ENCODE measurements at regions not wholly inside any gene's neighbourhood (a gene's known extent, or its start where the extent isn't known, plus 50 kb on each side); places are given as distances from the start of the nearest gene placed in this dataset.
"Not testable (repeated sequence)": the region's sequence is repeated elsewhere in the genome, so short reads cannot be mapped to it uniquely, and the experiment has no call there.

GRCh38 chr4:4655901-4656300, 114.1 kb upstream of the STX18 start:
- CTCF ChIA-PET = no interaction called here
- H3K36me3 Mint-ChIP-seq = peaks cover 0 to 43% (median 18%) of the 10 kb centered on the region in 5 donors
- POLR2A ChIA-PET = no interaction called here
- DNase-seq (no peak), ATAC-seq (no peak)
- H3K27me3 Mint-ChIP-seq = no peaks in the 10 kb centered on the region
- H3K4me1 Mint-ChIP-seq = no peaks in the 10 kb centered on the region
- H3K27ac ChIP-seq (ENCODE audit: low read depth, low read length) = no peak overlapping the region
- peaks cover 0 to 3% (median 0%) of the 10 kb centered on the region in 11 donors for H3K9me3 Mint-ChIP-seq
- no peak overlapping the region for H3K27ac Mint-ChIP-seq
- H3K27me3 ChIP-seq (ENCODE audit: control insufficient read depth in 2 of 2, insufficient read depth in 2 of 2, low read length in 2 of 2) = no peaks in the 10 kb centered on the region
- no peaks in the 10 kb centered on the region for H3K9me3 ChIP-seq (ENCODE audit: control insufficient read depth in 2 of 3, low read length in 3 of 3)
- no peak overlapping the region for H3K4me3 ChIP-seq (ENCODE audit: low read length)
- H3K4me3 Mint-ChIP-seq = no peak overlapping the region
- no peaks in the 10 kb centered on the region for H3K36me3 ChIP-seq (ENCODE audit: control insufficient read depth in 2 of 3, insufficient read depth in 3 of 3, low read length in 3 of 3)
- intact Hi-C loops (cut with micrococcal nuclease) = no loop called here
- H3K4me1 ChIP-seq (ENCODE audit: control insufficient read depth in 2 of 2, insufficient read depth in 2 of 2, low read length in 2 of 2) = no peaks in the 10 kb centered on the region

- CTCF ChIA-PET = no interaction called here
- POLR2A ChIA-PET = no interaction called here
- Mint-ChIP-seq H3K4me3 (no peak overlapping the region), H3K9me3 (peaks cover 0 to 3% (median 0%) of the 10 kb centered on the region in 11 donors), H3K27ac (no peak overlapping the region), H3K27me3 (no peaks in the 10 kb centered on the region), H3K4me1 (no peaks in the 10 kb centered on the region), H3K36me3 (peaks cover 0 to 48% (median 18%) of the 10 kb centered on the region in 5 donors)
- Histone ChIP-seq H3K9me3 (ENCODE audit: control insufficient read depth in 2 of 3, low read length in 3 of 3) (no peaks in the 10 kb centered on the region), H3K27ac (ENCODE audit: low read depth, low read length) (no peak overlapping the region), H3K36me3 (ENCODE audit: control insufficient read depth in 2 of 3, insufficient read depth in 3 of 3, low read length in 3 of 3) (no peaks in the 10 kb centered on the region), H3K27me3 (ENCODE audit: control insufficient read depth in 2 of 2, insufficient read depth in 2 of 2, low read length in 2 of 2) (no peaks in the 10 kb centered on the region), H3K4me3 (ENCODE audit: low read length) (no peak overlapping the region), H3K4me1 (ENCODE audit: control insufficient read depth in 2 of 2, insufficient read depth in 2 of 2, low read length in 2 of 2) (no peaks in the 10 kb centered on the region)
- intact Hi-C loops (cut with micrococcal nuclease) = no loop called here
- ATAC-seq (no peak), DNase-seq (no peak)
These were observed 113.2 kb upstream of the STX18 start for GRCh38 chr4:4655011-4655410.

GRCh38 chr4:4651811-4652755, 110.2 kb upstream of the STX18 start:
- ChIA-PET CTCF (no interaction called here), POLR2A (no interaction called here)
- no peak for ATAC-seq
- intact Hi-C loops (cut with micrococcal nuclease) = no loop called here
- no peak overlapping the region for H3K27ac ChIP-seq (ENCODE audit: low read depth, low read length)
- H3K27me3 Mint-ChIP-seq = no peaks in the 10 kb centered on the region
- no peaks in the 10 kb centered on the region for H3K9me3 ChIP-seq (ENCODE audit: control insufficient read depth in 2 of 3, low read length in 3 of 3)
- peaks cover 0 to 43% (median 23%) of the 10 kb centered on the region in 5 donors for H3K36me3 Mint-ChIP-seq
- no peak overlapping the region for H3K4me3 Mint-ChIP-seq
- no peaks in the 10 kb centered on the region for H3K9me3 Mint-ChIP-seq
- no peaks in the 10 kb centered on the region for H3K4me1 ChIP-seq (ENCODE audit: control insufficient read depth in 2 of 2, insufficient read depth in 2 of 2, low read length in 2 of 2)
- H3K27ac Mint-ChIP-seq = no peak overlapping the region
- no peak overlapping the region for H3K4me3 ChIP-seq (ENCODE audit: low read length)
- H3K4me1 Mint-ChIP-seq = no peaks in the 10 kb centered on the region
- H3K27me3 ChIP-seq (ENCODE audit: control insufficient read depth in 2 of 2, insufficient read depth in 2 of 2, low read length in 2 of 2) = no peaks in the 10 kb centered on the region
- no peak for DNase-seq
- no peaks in the 10 kb centered on the region for H3K36me3 ChIP-seq (ENCODE audit: control insufficient read depth in 2 of 3, insufficient read depth in 3 of 3, low read length in 3 of 3)

- Mint-ChIP-seq H3K36me3 (peaks cover 0 to 28% (median 11%) of the 10 kb centered on the region in 5 donors), H3K4me1 (no peaks in the 10 kb centered on the region), H3K27me3 (no peaks in the 10 kb centered on the region), H3K27ac (no peak overlapping the region), H3K9me3 (peaks cover 0 to 2% (median 0%) of the 10 kb centered on the region in 11 donors), H3K4me3 (no peak overlapping the region)
- no peak for ATAC-seq
- no peaks in the 10 kb centered on the region for H3K4me1 ChIP-seq (ENCODE audit: control insufficient read depth in 2 of 2, insufficient read depth in 2 of 2, low read length in 2 of 2)
- CTCF ChIA-PET = no interaction called here
- POLR2A ChIA-PET = no interaction called here
- H3K9me3 ChIP-seq (ENCODE audit: control insufficient read depth in 2 of 3, low read length in 3 of 3) = no peaks in the 10 kb centered on the region
- H3K27me3 ChIP-seq (ENCODE audit: control insufficient read depth in 2 of 2, insufficient read depth in 2 of 2, low read length in 2 of 2) = no peaks in the 10 kb centered on the region
- no peak for DNase-seq
- intact Hi-C loops (cut with micrococcal nuclease) = no loop called here
- no peak overlapping the region for H3K27ac ChIP-seq (ENCODE audit: low read depth, low read length)
- no peak overlapping the region for H3K4me3 ChIP-seq (ENCODE audit: low read length)
- H3K36me3 ChIP-seq (ENCODE audit: control insufficient read depth in 2 of 3, insufficient read depth in 3 of 3, low read length in 3 of 3) = no peaks in the 10 kb centered on the region
These were observed 105.2 kb upstream of the STX18 start for GRCh38 chr4:4647041-4647440.

GRCh38 chr4:4645743-4646142, 103.9 kb upstream of the STX18 start:
- Histone ChIP-seq H3K36me3 (ENCODE audit: control insufficient read depth in 2 of 3, insufficient read depth in 3 of 3, low read length in 3 of 3) (no peaks in the 10 kb centered on the region), H3K4me3 (ENCODE audit: low read length) (no peak overlapping the region), H3K9me3 (ENCODE audit: control insufficient read depth in 2 of 3, low read length in 3 of 3) (no peaks in the 10 kb centered on the region), H3K27me3 (ENCODE audit: control insufficient read depth in 2 of 2, insufficient read depth in 2 of 2, low read length in 2 of 2) (no peaks in the 10 kb centered on the region), H3K27ac (ENCODE audit: low read depth, low read length) (no peak overlapping the region), H3K4me1 (ENCODE audit: control insufficient read depth in 2 of 2, insufficient read depth in 2 of 2, low read length in 2 of 2) (no peaks in the 10 kb centered on the region)
- H3K4me1 Mint-ChIP-seq = no peaks in the 10 kb centered on the region
- no peak for DNase-seq
- peaks cover 0 to 24% (median 11%) of the 10 kb centered on the region in 5 donors for H3K36me3 Mint-ChIP-seq
- POLR2A ChIA-PET = no interaction called here
- H3K4me3 Mint-ChIP-seq = no peak overlapping the region
- ATAC-seq = no peak
- no peak overlapping the region for H3K27ac Mint-ChIP-seq
- CTCF ChIA-PET = no interaction called here
- peaks cover 0 to 2% (median 0%) of the 10 kb centered on the region in 11 donors for H3K9me3 Mint-ChIP-seq
- intact Hi-C loops (cut with micrococcal nuclease) = no loop called here
- H3K27me3 Mint-ChIP-seq = no peaks in the 10 kb centered on the region

GRCh38 chr4:4644277-4644676, 102.4 kb upstream of the STX18 start:
- H3K36me3 ChIP-seq (ENCODE audit: control insufficient read depth in 2 of 3, insufficient read depth in 3 of 3, low read length in 3 of 3); H3K27me3 ChIP-seq (ENCODE audit: control insufficient read depth in 2 of 2, insufficient read depth in 2 of 2, low read length in 2 of 2); ATAC-seq; H3K27ac ChIP-seq (ENCODE audit: low read depth, low read length); H3K9me3 ChIP-seq (ENCODE audit: control insufficient read depth in 2 of 3, low read length in 3 of 3); H3K4me1 ChIP-seq (ENCODE audit: control insufficient read depth in 2 of 2, insufficient read depth in 2 of 2, low read length in 2 of 2); H3K4me1 Mint-ChIP-seq; H3K9me3 Mint-ChIP-seq; H3K4me3 Mint-ChIP-seq; H3K4me3 ChIP-seq (ENCODE audit: low read length); DNase-seq; H3K27ac Mint-ChIP-seq; CTCF ChIA-PET; POLR2A ChIA-PET; H3K27me3 Mint-ChIP-seq; intact Hi-C loops (cut with micrococcal nuclease): not testable (repeated sequence)
- H3K36me3 Mint-ChIP-seq = peaks cover 0 to 12% (median 5%) of the 10 kb centered on the region in 5 donors

- DNase-seq; H3K36me3 ChIP-seq (ENCODE audit: control insufficient read depth in 2 of 3, insufficient read depth in 3 of 3, low read length in 3 of 3); H3K9me3 ChIP-seq (ENCODE audit: control insufficient read depth in 2 of 3, low read length in 3 of 3); CTCF ChIA-PET; H3K4me1 ChIP-seq (ENCODE audit: control insufficient read depth in 2 of 2, insufficient read depth in 2 of 2, low read length in 2 of 2); H3K4me1 Mint-ChIP-seq; H3K27ac Mint-ChIP-seq; H3K27me3 ChIP-seq (ENCODE audit: control insufficient read depth in 2 of 2, insufficient read depth in 2 of 2, low read length in 2 of 2); H3K27me3 Mint-ChIP-seq; POLR2A ChIA-PET; H3K4me3 ChIP-seq (ENCODE audit: low read length); intact Hi-C loops (cut with micrococcal nuclease); ATAC-seq; H3K9me3 Mint-ChIP-seq; H3K27ac ChIP-seq (ENCODE audit: low read depth, low read length); H3K4me3 Mint-ChIP-seq: not testable (repeated sequence)
- peaks cover 0 to 13% (median 0%) of the 10 kb centered on the region in 5 donors for H3K36me3 Mint-ChIP-seq
These were observed 101.9 kb upstream of the STX18 start for GRCh38 chr4:4643743-4644142.

Data from naive thymus-derived CD4-positive, alpha-beta T cell (primary cell).